Right atrium auricular region (tissue), 2 donors: ENCODE measurements at regions not wholly inside any gene's neighbourhood (a gene's known extent, or its start where the extent isn't known, plus 50 kb on each side); places are given as distances from the start of the nearest gene placed in this dataset.

Experiments
- DNase-seq: peaks from one replicate; pipeline ENCODE4 v3.0.0-alpha.2; 2019; ENCODE audit warnings: low spot score
- H3K27ac ChIP-seq, 2 donors: fragments of 200-600 bp; sonication (generic); 1 replicate in 1 of 2; 2 replicates in 1 of 2; pipeline ENCODE4 v1.5.1; 2016 to 2019
- H3K27me3 ChIP-seq, 2 donors: fragments of 200-600 bp; sonication (generic); one replicate each; pipeline versions ENCODE4 v1.5.1 to v1.6.0; 2017 to 2019
- H3K36me3 ChIP-seq: fragments of 200-600 bp; sonication (generic); one replicate; pipeline ENCODE4 v1.5.1; 2016
- H3K4me1 ChIP-seq, 2 donors: fragments of 200-600 bp; sonication (generic); one replicate each; pipeline versions ENCODE4 v1.5.1 to v1.6.0; 2017 to 2019
- H3K4me3 ChIP-seq, 2 donors: fragments of 200-600 bp; sonication (generic); 1 replicate in 1 of 2; 2 replicates in 1 of 2; pipeline ENCODE4 v1.5.1; 2017 to 2019; ENCODE audit warnings: mild to moderate bottlenecking in 1 of 2, moderate library complexity in 1 of 2
- H3K9me3 ChIP-seq, 2 donors: fragments of 200-600 bp; sonication (generic); one replicate each; pipeline ENCODE4 v1.5.1; 2019
- TF ChIP-seq, protein P1 (sequence below), 2 donors: fragments of 200-600 bp; sonication (generic); IDR thresholded peaks; one replicate each; pipeline ENCODE4 v1.5.1; 2019; ENCODE audit warnings: antibody characterized with exemption in 2 of 2

DNA sequence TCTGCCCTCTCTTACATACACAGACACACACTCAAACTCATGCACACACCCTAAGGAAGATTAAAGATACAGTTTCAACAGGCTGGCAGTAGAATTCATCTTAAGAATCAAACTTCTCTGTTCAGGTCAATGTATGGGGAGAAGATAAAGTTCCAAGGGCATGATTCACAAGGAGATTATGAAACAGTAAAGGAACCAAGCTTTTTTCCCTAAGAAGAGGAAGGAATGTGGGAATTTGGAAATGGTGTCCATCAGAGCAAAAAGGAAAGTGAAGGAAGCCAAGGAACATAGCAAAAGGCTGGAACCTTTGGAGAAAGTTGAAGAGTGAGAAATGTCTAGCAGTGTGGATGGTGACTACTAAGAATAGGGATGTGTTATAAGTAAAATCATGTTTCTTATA is 191.0 kb upstream of the NPY2R start:
- Histone ChIP-seq H3K4me1 (no peaks in the 10 kb centered on the region), H3K9me3 (no peaks in the 10 kb centered on the region), H3K27ac (no peak overlapping the region), H3K27me3 (no peaks in the 10 kb centered on the region), H3K36me3 (no peaks in the 10 kb centered on the region), H3K4me3 (no peak overlapping the region)
- TF ChIP-seq, protein P1, sequence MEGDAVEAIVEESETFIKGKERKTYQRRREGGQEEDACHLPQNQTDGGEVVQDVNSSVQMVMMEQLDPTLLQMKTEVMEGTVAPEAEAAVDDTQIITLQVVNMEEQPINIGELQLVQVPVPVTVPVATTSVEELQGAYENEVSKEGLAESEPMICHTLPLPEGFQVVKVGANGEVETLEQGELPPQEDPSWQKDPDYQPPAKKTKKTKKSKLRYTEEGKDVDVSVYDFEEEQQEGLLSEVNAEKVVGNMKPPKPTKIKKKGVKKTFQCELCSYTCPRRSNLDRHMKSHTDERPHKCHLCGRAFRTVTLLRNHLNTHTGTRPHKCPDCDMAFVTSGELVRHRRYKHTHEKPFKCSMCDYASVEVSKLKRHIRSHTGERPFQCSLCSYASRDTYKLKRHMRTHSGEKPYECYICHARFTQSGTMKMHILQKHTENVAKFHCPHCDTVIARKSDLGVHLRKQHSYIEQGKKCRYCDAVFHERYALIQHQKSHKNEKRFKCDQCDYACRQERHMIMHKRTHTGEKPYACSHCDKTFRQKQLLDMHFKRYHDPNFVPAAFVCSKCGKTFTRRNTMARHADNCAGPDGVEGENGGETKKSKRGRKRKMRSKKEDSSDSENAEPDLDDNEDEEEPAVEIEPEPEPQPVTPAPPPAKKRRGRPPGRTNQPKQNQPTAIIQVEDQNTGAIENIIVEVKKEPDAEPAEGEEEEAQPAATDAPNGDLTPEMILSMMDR (IDR thresholded peaks at IDR 0.05) = no peak
- no peak for DNase-seq

- Histone ChIP-seq H3K36me3 (no peaks in the 10 kb centered on the region), H3K4me3 (no peak overlapping the region), H3K4me1 (no peaks in the 10 kb centered on the region), H3K9me3 (no peaks in the 10 kb centered on the region), H3K27ac (no peak overlapping the region), H3K27me3 (no peaks in the 10 kb centered on the region)
- TF ChIP-seq, protein P1 (IDR thresholded peaks at IDR 0.05) = peak in 1 of 2 donors; percentile 59
- DNase-seq = no peak
Measured at GRCh38 chr4:155025762-155026457, 182.5 kb upstream of the NPY2R start.

GRCh38 chr4:155026715-155027114 is 181.7 kb upstream of the NPY2R start:
- Histone ChIP-seq H3K27me3 (no peaks in the 10 kb centered on the region), H3K4me3 (no peak overlapping the region), H3K9me3 (no peaks in the 10 kb centered on the region), H3K4me1 (no peaks in the 10 kb centered on the region), H3K27ac (no peak overlapping the region), H3K36me3 (no peaks in the 10 kb centered on the region)
- TF ChIP-seq, protein P1 (IDR thresholded peaks at IDR 0.05) = no peak
- no peak for DNase-seq

- Histone ChIP-seq H3K36me3 (no peaks in the 10 kb centered on the region), H3K27ac (no peak overlapping the region), H3K27me3 (no peaks in the 10 kb centered on the region), H3K9me3 (no peaks in the 10 kb centered on the region), H3K4me1 (no peaks in the 10 kb centered on the region), H3K4me3 (no peak overlapping the region)
- no peak for DNase-seq
- TF ChIP-seq, protein P1 (IDR thresholded peaks at IDR 0.05) = no peak
Measured at GRCh38 chr4:155032521-155033229, 175.8 kb upstream of the NPY2R start.

DNA sequence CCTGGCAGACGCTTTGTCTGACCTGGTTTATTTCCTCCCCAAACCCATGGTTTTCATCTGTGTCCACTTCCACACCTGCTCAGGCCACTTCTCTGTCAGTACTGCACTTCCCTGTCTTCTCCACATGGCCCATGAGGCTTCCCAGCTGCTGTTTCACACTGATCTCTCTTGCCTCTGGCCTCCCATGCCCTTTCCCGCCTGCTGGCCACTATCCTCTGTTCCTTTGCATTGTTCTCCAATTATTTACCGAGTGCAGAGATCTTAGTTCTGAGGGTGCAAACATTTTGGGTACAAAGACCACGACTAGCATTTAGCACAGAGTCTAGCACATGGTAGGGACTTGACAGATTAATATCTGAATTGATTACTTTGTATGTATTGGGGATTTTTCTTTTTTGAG is 174.8 kb upstream of the NPY2R start:
- no peak for DNase-seq
- H3K9me3 ChIP-seq = no peaks in the 10 kb centered on the region
- H3K36me3 ChIP-seq = no peaks in the 10 kb centered on the region
- H3K27ac ChIP-seq = no peak overlapping the region
- H3K4me1 ChIP-seq = no peaks in the 10 kb centered on the region
- TF ChIP-seq, protein P1 (IDR thresholded peaks at IDR 0.05) = no peak
- H3K4me3 ChIP-seq = no peak overlapping the region
- H3K27me3 ChIP-seq = no peaks in the 10 kb centered on the region
